ENCODE measurements at regions not wholly inside any gene's neighbourhood (a gene's known extent, or its start where the extent isn't known, plus 50 kb on each side); places are given as distances from the start of the nearest gene placed in this dataset.

DNA sequence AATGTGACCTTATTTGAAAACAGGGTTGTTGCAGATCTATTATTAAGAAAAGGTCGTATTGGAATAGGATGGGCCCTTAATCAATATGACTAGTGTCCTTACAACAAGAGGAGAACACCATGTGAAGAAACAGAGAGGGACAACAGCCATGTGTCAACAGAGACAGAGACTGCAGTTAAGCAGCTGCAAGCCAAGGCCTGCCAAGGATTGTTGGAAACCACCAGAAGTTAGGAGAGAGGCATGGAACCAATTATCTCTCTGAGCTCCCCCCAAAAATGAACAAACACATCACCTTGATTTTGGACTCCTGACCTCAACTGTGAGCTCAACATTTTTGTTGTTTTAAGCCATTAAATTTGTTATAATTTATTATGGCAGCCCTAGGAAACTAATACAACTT, 214.6 kb upstream of the PRKD1 start:
- no peak for TF ChIP-seq EZH2 (IDR thresholded peaks at IDR 0.05; ENCODE audit: low read depth, unreplicated experiment)
- TF ChIP-seq, protein P1, sequence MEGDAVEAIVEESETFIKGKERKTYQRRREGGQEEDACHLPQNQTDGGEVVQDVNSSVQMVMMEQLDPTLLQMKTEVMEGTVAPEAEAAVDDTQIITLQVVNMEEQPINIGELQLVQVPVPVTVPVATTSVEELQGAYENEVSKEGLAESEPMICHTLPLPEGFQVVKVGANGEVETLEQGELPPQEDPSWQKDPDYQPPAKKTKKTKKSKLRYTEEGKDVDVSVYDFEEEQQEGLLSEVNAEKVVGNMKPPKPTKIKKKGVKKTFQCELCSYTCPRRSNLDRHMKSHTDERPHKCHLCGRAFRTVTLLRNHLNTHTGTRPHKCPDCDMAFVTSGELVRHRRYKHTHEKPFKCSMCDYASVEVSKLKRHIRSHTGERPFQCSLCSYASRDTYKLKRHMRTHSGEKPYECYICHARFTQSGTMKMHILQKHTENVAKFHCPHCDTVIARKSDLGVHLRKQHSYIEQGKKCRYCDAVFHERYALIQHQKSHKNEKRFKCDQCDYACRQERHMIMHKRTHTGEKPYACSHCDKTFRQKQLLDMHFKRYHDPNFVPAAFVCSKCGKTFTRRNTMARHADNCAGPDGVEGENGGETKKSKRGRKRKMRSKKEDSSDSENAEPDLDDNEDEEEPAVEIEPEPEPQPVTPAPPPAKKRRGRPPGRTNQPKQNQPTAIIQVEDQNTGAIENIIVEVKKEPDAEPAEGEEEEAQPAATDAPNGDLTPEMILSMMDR (conservative IDR thresholded peaks at IDR 0.05; ENCODE audit: low read depth in 2 of 2) = no peak
- no peak for TF ChIP-seq POLR2AphosphoS5 (IDR thresholded peaks at IDR 0.05; ENCODE audit: low read depth)
- TF ChIP-seq, protein P2, sequence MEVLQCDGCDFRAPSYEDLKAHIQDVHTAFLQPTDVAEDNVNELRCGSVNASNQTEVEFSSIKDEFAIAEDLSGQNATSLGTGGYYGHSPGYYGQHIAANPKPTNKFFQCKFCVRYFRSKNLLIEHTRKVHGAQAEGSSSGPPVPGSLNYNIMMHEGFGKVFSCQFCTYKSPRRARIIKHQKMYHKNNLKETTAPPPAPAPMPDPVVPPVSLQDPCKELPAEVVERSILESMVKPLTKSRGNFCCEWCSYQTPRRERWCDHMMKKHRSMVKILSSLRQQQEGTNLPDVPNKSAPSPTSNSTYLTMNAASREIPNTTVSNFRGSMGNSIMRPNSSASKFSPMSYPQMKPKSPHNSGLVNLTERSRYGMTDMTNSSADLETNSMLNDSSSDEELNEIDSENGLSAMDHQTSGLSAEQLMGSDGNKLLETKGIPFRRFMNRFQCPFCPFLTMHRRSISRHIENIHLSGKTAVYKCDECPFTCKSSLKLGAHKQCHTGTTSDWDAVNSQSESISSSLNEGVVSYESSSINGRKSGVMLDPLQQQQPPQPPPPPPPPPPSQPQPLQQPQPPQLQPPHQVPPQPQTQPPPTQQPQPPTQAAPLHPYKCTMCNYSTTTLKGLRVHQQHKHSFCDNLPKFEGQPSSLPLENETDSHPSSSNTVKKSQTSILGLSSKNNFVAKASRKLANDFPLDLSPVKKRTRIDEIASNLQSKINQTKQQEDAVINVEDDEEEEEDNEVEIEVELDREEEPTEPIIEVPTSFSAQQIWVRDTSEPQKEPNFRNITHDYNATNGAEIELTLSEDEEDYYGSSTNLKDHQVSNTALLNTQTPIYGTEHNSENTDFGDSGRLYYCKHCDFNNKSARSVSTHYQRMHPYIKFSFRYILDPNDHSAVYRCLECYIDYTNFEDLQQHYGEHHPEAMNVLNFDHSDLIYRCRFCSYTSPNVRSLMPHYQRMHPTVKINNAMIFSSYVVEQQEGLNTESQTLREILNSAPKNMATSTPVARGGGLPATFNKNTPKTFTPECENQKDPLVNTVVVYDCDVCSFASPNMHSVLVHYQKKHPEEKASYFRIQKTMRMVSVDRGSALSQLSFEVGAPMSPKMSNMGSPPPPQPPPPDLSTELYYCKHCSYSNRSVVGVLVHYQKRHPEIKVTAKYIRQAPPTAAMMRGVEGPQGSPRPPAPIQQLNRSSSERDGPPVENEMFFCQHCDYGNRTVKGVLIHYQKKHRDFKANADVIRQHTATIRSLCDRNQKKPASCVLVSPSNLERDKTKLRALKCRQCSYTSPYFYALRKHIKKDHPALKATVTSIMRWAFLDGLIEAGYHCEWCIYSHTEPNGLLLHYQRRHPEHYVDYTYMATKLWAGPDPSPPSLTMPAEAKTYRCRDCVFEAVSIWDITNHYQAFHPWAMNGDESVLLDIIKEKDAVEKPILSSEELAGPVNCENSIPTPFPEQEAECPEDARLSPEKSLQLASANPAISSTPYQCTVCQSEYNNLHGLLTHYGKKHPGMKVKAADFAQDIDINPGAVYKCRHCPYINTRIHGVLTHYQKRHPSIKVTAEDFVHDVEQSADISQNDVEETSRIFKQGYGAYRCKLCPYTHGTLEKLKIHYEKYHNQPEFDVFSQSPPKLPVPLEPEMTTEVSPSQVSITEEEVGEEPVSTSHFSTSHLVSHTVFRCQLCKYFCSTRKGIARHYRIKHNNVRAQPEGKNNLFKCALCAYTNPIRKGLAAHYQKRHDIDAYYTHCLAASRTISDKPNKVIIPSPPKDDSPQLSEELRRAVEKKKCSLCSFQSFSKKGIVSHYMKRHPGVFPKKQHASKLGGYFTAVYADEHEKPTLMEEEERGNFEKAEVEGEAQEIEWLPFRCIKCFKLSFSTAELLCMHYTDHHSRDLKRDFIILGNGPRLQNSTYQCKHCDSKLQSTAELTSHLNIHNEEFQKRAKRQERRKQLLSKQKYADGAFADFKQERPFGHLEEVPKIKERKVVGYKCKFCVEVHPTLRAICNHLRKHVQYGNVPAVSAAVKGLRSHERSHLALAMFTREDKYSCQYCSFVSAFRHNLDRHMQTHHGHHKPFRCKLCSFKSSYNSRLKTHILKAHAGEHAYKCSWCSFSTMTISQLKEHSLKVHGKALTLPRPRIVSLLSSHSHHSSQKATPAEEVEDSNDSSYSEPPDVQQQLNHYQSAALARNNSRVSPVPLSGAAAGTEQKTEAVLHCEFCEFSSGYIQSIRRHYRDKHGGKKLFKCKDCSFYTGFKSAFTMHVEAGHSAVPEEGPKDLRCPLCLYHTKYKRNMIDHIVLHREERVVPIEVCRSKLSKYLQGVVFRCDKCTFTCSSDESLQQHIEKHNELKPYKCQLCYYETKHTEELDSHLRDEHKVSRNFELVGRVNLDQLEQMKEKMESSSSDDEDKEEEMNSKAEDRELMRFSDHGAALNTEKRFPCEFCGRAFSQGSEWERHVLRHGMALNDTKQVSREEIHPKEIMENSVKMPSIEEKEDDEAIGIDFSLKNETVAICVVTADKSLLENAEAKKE (CRISPR knock-in tag; IDR thresholded peaks at IDR 0.05) = no peak
- TF ChIP-seq EZH2phosphoT487 (IDR thresholded peaks at IDR 0.05; ENCODE audit: unreplicated experiment) = no peak
- TF ChIP-seq CREB1 (CRISPR knock-in tag; IDR thresholded peaks at IDR 0.05; ENCODE audit: low read depth) = no peak

Data from GM23338 (cell line).